T-helper 1 cell treated with Interleukin-12 subunit alpha and Interleukin-12 subunit beta and Interleukin-4 antibody, amounts not matched to agents 30 μg/mL and 1 μg/mL, for 36 hours (primary cell): ENCODE measurements at regions not wholly inside any gene's neighbourhood (a gene's known extent, or its start where the extent isn't known, plus 50 kb on each side); places are given as distances from the start of the nearest gene placed in this dataset.
"Not testable (repeated sequence)": the region's sequence is repeated elsewhere in the genome, so short reads cannot be mapped to it uniquely, and the experiment has no call there.

ENCODE experiments used
- H3K27ac Mint-ChIP-seq: one replicate; pipeline ENCODE4 v1.8.0; 2021; ENCODE audit warnings: mild to moderate bottlenecking, mixed read lengths
- H3K27me3 Mint-ChIP-seq: one replicate; pipeline ENCODE4 v1.8.0; 2021; ENCODE audit warnings: low read depth, mixed read lengths
- H3K36me3 Mint-ChIP-seq: one replicate; pipeline ENCODE4 v1.8.0; 2021; ENCODE audit warnings: low read depth, mixed read lengths
- H3K4me1 Mint-ChIP-seq: one replicate; pipeline ENCODE4 v1.8.0; 2021; ENCODE audit warnings: low read depth, mixed read lengths
- H3K4me3 Mint-ChIP-seq: one replicate; pipeline ENCODE4 v1.8.0; 2021; ENCODE audit warnings: mild to moderate bottlenecking, moderate library complexity, mixed read lengths
- H3K9me3 Mint-ChIP-seq: one replicate; pipeline ENCODE4 v1.8.0; 2021; ENCODE audit warnings: mixed read lengths

DNA sequence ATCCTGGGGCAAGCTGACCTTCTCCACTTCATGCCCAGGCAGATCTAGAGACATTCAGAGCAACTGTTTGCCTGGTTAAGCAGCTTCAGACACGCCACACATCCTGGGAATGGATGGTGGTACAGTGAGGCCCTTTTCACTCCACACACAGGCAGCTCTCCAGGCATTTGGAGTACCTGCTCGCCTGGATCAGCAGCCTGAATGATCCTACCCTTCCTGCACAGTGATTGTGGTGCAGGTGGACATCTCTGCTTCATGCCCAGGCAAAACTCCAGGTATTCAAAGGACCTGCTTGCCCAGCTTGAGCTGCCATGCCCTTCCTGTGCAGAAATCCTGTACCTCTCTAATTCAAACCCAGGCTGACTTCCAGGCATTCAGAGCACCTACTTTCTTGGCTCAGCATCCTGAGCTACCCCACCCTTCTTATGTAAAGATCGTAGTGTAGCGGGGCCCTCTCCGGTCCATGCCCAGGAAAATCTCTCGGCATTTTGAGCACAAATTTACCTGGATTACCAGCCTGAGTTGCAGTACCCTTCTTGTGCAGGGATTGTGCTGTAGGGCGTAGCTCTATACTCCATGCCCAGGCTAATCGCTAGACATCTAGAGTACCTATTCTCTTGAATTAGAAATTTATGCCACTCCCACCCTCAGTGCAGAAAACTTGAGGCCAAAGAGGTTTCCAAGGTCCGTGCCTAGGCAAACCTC is 972.8 kb downstream of the ANKRD7 start:
- H3K36me3 Mint-ChIP-seq: no peaks in the 10 kb centered on the region
- no peaks in the 10 kb centered on the region for H3K4me1 Mint-ChIP-seq
- no peak overlapping the region for H3K27ac Mint-ChIP-seq
- H3K9me3 Mint-ChIP-seq: no peaks in the 10 kb centered on the region
- H3K27me3 Mint-ChIP-seq: no peaks in the 10 kb centered on the region
- no peak overlapping the region for H3K4me3 Mint-ChIP-seq

DNA sequence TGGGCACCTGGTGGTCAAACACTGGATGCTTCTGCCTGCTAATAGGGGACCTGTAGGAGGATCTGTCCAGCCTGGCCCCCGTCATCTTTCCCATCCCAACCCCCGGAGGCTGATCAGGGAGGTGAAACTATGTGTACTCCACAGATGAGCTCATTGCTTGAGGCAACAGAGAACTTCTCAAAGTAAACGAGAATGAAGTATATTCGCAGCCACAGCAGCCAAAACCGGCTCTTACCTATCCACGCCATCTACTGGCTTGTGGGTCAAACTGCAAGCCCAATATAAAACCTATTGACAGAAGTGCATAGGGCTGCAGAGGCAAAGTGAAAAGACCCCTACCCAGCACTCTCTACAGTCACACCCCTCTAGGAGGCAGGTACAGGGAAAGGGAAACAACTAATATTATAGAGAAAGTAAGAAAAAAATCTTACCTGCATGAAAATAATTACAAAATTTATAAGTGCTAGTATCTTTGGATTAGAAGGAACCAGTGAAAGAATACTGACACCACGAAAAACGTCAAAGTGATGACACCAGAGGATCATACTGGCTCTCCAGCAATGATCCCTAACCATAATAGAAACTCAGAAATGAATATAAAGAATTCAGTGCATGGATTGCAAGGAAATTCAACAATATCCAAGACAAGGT is 973.5 kb downstream of the ANKRD7 start:
- H3K27me3 Mint-ChIP-seq: no peaks in the 10 kb centered on the region
- no peaks in the 10 kb centered on the region for H3K36me3 Mint-ChIP-seq
- H3K4me1 Mint-ChIP-seq: no peaks in the 10 kb centered on the region
- H3K9me3 Mint-ChIP-seq: no peaks in the 10 kb centered on the region
- no peak overlapping the region for H3K4me3 Mint-ChIP-seq
- H3K27ac Mint-ChIP-seq: no peak overlapping the region

DNA sequence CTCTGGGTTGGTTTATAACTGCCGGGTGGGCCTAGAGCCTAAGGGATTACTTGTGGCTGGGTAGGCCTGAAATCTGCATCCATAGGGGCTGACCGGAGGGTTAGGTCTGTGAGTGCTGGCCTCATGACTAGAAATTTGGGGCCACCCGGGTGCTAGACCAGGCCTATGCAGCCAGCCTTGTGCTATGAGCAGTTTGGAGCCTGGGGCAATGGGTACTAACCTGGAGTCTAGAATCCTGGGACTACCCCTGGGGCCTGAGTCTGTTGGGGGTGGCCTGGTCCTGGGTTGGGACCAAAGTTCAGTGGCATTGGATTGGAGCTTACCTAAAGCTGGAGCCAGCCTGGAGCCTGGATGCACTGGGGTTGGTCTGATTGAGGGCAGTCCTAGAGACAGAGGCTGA is 995.2 kb downstream of the ANKRD7 start:
- Mint-ChIP-seq H3K27ac (no peak overlapping the region), H3K9me3 (no peaks in the 10 kb centered on the region), H3K27me3 (no peaks in the 10 kb centered on the region), H3K4me3 (no peak overlapping the region), H3K4me1 (no peaks in the 10 kb centered on the region), H3K36me3 (no peaks in the 10 kb centered on the region)

DNA sequence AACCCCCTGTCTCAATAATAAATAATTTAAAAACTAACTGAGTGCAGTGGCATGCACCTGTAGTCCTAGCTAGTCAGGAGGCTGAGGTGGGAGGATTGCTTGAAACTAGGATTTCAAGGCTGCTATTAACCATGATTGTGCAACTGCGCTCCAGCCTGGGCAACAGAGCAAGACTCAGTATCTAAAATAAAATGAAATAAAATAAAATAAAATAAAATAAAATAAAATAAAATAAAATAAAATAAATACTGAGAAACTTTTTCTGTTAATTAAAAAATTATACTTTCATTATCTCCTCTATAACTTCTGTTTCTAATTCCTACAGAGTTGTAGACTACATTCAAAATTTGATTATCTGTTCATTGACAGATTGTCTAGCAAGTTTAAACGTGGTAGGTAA is 999.4 kb downstream of the ANKRD7 start:
- no peak overlapping the region for H3K4me3 Mint-ChIP-seq
- no peaks in the 10 kb centered on the region for H3K27me3 Mint-ChIP-seq
- H3K4me1 Mint-ChIP-seq: no peaks in the 10 kb centered on the region
- H3K36me3 Mint-ChIP-seq: no peaks in the 10 kb centered on the region
- no peak overlapping the region for H3K27ac Mint-ChIP-seq
- peaks cover 4% of the 10 kb centered on the region for H3K9me3 Mint-ChIP-seq

DNA sequence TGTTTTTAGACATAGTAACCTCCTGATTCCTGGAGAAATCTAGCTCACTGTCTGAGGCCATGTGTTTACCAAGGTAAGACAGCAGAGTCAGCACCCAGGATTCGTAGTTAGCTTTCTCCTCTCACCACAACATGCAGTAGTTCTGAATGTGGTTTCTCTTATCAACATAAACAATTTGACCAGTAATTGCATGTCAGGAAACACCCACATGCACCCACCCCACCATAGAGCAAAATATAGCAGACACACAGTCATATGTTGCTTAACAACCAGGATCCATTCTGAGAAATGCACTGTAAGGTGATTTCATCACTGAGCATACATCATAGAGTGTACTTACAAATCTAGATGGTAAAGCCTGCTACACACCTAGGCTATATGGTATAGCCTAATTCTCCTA is 1004.0 kb downstream of the ANKRD7 start:
- Mint-ChIP-seq H3K4me1 (no peaks in the 10 kb centered on the region), H3K27ac (no peak overlapping the region), H3K36me3 (no peaks in the 10 kb centered on the region), H3K4me3 (no peak overlapping the region), H3K27me3 (no peaks in the 10 kb centered on the region), H3K9me3 (peaks cover 4% of the 10 kb centered on the region)

DNA sequence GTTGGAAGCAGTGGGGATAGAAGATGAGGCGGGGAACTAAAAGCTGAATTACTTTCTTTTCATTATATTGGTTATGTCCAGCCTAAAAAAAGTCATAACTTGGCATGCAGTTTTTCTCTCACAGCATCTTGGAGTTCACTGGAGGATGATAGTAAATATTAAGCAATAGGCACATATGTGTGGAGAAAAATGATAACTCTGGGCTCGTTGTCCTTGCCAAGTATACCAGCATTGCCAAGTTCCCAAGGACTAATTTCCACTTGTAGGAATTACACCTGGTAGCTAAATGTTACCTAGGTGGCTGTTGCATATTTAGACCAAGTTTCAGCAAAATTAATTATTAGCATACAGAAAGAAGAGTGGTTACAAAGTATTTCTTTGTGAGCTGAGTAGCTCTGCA is 1007.6 kb downstream of the ANKRD7 start:
- no peak overlapping the region for H3K27ac Mint-ChIP-seq
- no peaks in the 10 kb centered on the region for H3K4me1 Mint-ChIP-seq
- H3K36me3 Mint-ChIP-seq: no peaks in the 10 kb centered on the region
- no peak overlapping the region for H3K4me3 Mint-ChIP-seq
- no peaks in the 10 kb centered on the region for H3K9me3 Mint-ChIP-seq
- no peaks in the 10 kb centered on the region for H3K27me3 Mint-ChIP-seq

DNA sequence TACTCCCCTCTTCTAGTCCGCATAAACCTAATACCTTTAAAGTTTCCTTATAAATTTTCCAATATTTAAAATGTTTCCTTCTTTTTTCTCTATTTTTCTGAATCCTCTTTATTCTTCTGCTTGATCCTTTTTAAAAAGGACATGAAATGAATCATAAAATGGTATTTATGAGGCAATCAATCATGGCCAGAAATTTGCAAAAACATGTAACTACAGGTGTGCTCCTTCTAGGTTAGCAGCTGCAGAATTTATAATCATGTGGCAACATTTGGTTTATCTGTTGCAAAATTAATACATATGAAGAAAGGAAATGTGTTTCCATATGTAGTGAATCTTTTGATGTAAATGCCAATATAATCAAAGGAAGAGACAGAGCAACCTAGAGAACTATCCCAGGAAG is 1008.5 kb downstream of the ANKRD7 start:
- no peaks in the 10 kb centered on the region for H3K9me3 Mint-ChIP-seq
- H3K4me3 Mint-ChIP-seq: no peak overlapping the region
- H3K4me1 Mint-ChIP-seq: no peaks in the 10 kb centered on the region
- H3K27me3 Mint-ChIP-seq: no peaks in the 10 kb centered on the region
- no peak overlapping the region for H3K27ac Mint-ChIP-seq
- H3K36me3 Mint-ChIP-seq: no peaks in the 10 kb centered on the region

DNA sequence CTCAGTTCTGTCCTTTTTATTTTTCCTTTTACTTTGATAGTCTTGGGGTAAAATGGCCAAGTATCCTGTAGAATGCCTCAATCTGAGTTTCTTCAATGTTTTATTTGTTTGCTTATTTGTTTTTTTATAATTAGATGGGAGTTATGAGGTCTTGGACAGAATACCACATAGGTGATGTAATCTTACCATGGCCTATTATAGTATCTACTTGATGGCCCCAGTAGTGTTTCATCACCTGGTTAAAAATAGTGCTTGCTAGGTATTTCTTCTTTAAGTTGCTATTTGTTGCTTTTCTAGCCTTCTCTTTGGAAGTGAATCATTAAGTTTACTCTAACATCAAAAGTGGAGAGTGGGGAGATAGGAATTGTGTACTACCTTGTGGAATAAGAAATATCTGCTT is 1020.0 kb upstream of the KCND2 start:
- Mint-ChIP-seq H3K36me3 (no peaks in the 10 kb centered on the region), H3K4me1 (no peaks in the 10 kb centered on the region), H3K9me3 (no peaks in the 10 kb centered on the region), H3K27ac (no peak overlapping the region), H3K27me3 (no peaks in the 10 kb centered on the region), H3K4me3 (no peak overlapping the region)

DNA sequence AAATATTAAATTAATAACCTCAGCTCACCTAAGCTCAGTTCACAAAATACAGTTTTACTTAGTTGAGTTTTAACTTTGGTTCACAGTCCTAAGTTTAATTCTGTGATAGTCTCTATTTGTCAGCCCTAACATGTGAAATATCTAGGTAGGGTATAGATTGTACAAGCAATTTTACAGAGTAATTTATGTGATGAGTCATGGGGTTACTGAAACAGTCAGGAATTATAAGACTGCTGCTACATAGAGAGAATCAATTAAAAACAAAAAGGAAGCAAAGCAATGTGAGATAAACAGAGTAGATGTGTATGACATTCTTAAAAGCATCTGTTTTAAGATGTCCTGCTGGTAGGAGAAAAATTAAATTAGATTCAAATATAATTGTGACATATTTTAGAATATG is 1018.2 kb upstream of the KCND2 start:
- Mint-ChIP-seq H3K27ac (no peak overlapping the region), H3K9me3 (no peaks in the 10 kb centered on the region), H3K36me3 (no peaks in the 10 kb centered on the region), H3K4me3 (no peak overlapping the region), H3K27me3 (no peaks in the 10 kb centered on the region), H3K4me1 (no peaks in the 10 kb centered on the region)

DNA sequence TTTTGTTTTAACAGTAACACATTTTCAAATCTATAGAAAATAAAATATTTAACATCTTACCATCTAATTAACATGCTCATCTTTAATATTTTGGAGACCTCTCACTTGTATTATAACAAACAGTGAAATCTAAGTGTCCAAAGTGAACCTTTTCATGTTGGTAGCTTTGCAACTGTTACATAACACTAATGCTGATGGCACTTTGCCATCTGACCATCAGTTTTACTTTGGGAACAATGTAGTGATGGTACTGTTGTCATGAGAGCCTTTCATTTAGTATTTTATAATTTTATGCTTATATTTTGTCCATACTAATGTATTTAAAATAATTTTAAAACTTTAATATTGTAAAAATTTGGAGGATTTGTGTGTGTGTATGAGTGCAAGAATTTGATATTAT is 1017.0 kb upstream of the KCND2 start:
- H3K27me3 Mint-ChIP-seq: no peaks in the 10 kb centered on the region
- no peak overlapping the region for H3K27ac Mint-ChIP-seq
- H3K36me3 Mint-ChIP-seq: no peaks in the 10 kb centered on the region
- no peaks in the 10 kb centered on the region for H3K4me1 Mint-ChIP-seq
- no peaks in the 10 kb centered on the region for H3K9me3 Mint-ChIP-seq
- H3K4me3 Mint-ChIP-seq: no peak overlapping the region

DNA sequence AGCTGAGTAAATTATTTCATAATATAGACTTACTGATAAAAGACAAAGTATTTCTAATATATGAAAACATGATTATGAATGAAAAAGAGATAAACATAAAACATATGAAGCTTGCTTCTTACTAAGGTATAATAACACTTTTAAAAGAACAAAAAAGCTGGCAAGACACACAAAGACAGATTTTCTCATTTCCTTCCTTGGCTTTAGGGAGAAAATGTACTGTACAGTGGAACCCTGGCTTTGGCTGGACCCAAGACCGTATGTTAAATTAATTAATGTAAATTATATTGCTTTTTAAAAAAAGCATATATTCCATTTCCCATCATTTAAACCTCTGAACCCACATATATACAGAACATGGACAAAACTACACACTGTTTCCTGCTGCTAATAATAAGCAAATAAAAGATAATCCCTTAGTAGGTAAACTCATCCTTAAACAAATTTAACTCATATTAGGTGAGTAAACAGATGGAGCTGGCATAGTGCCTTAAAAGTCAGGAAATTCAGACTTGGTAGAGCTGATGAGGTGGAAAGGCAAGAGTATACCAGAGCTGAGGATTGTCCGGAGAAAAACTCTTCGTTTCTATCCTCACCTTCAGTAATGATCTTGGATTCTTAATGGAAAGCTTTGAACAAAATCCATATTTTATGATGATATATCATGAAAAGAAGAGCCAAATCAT is 1016.4 kb upstream of the KCND2 start:
- no peaks in the 10 kb centered on the region for H3K27me3 Mint-ChIP-seq
- no peaks in the 10 kb centered on the region for H3K9me3 Mint-ChIP-seq
- no peak overlapping the region for H3K4me3 Mint-ChIP-seq
- no peaks in the 10 kb centered on the region for H3K4me1 Mint-ChIP-seq
- H3K27ac Mint-ChIP-seq: no peak overlapping the region
- H3K36me3 Mint-ChIP-seq: no peaks in the 10 kb centered on the region

DNA sequence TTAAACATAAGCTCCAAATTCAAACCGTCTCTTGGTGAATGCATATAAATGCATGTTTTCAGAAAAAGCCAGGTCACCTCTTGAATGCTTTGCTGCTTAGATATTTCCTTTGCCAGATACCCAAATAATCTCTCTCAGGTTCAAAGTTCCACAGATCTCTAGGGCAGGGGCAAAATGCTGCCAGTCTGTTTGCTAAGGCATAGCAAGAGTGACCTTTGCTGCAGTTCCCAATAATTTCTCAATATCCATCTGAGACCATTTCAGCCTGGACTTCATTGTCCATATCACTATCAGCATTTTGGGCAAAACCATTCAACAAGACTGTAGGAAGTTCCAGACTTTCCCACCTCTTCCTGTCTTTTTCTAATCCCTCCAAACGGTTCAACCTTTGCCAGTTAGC is 1006.2 kb upstream of the KCND2 start:
- not testable (repeated sequence) for H3K4me1 Mint-ChIP-seq, H3K9me3 Mint-ChIP-seq, H3K4me3 Mint-ChIP-seq, H3K27ac Mint-ChIP-seq, H3K36me3 Mint-ChIP-seq, H3K27me3 Mint-ChIP-seq

DNA sequence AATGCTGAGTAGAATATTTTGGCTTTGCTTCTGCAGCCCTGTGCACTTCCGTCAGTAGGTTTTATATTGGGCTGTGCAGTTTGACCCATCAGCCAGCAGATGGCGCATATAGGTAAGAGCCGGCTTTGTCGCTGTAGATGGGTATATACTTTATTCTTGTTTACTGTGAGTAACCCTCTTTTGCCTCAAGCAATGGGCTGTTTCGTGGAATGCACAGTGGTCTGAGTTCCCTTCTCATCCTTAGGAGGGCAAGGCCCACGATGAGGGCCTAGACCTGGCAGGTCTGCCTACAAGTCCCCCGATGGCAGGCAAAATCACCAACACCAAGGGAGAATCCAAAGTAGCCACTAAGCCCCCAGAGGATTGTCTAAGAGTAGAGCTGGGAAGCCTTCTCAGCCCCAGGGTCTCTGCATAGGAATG is 1002.9 kb upstream of the KCND2 start:
- Mint-ChIP-seq H3K27ac (no peak overlapping the region), H3K9me3 (no peaks in the 10 kb centered on the region), H3K27me3 (no peaks in the 10 kb centered on the region), H3K4me3 (no peak overlapping the region), H3K36me3 (no peaks in the 10 kb centered on the region), H3K4me1 (no peaks in the 10 kb centered on the region)

DNA sequence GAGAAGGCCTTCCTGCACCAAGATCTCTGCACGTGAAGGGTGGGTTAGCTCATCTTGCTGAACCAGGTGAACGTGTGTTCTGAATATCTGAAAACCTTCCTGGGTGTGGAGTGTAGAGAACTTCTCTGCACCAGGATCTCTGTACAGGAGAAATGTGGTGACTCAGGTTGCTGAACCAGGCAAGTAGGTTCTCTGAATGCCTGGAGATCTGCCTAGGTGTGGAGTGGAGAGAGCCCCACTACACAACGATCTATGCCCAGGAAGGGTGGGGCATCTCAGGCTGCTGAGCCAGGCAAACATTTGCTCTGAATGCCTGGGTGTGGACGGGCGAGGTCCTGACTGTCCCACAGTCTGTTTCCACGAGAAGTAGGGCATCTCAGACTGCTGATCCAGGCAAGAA is 1002.3 kb upstream of the KCND2 start:
- no peaks in the 10 kb centered on the region for H3K4me1 Mint-ChIP-seq
- no peak overlapping the region for H3K27ac Mint-ChIP-seq
- H3K9me3 Mint-ChIP-seq: no peaks in the 10 kb centered on the region
- H3K4me3 Mint-ChIP-seq: no peak overlapping the region
- no peaks in the 10 kb centered on the region for H3K36me3 Mint-ChIP-seq
- no peaks in the 10 kb centered on the region for H3K27me3 Mint-ChIP-seq

DNA sequence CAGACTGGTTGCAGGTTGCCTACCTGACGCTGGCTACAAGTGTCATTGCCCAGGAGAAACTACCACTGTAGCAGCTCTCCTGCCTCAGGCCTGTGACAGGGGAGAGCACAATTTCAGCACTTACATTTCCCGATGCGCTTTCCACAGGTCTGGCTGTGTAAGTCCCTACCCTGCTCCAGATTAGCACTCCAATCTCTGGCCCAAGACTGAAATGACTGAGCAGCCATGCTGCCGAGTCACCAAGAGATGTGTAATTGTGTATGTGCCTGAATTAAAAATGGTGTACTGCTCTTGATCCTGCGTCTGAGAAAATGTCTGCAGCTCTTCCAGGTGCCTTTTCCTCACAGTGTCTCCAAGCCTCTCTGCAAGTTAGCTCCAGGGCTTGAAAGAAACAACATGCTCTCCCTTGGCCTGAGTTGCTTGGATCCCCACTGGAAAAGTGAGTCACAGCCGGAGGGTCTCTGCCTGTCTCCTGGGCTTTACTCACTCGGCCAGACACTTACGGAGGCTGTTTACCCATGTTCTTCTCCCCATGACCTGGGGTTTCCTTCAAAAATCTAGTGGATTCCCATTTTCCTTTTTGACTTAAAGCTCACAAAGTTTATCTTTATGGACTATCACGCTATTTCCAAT is 1001.7 kb upstream of the KCND2 start:
- Mint-ChIP-seq H3K27ac (no peak overlapping the region), H3K4me1 (no peaks in the 10 kb centered on the region), H3K9me3 (no peaks in the 10 kb centered on the region), H3K36me3 (no peaks in the 10 kb centered on the region), H3K4me3 (no peak overlapping the region), H3K27me3 (no peaks in the 10 kb centered on the region)
